Esophagus muscularis mucosa (tissue), 4 donors: ENCODE measurements at regions not wholly inside any gene's neighbourhood (a gene's known extent, or its start where the extent isn't known, plus 50 kb on each side); places are given as distances from the start of the nearest gene placed in this dataset.
A peak's percentile ranks its signal among the peaks of the same experiment; 100 is the strongest.

Experiments
- DNase-seq: peaks from one replicate; pipeline ENCODE4 v3.0.0-alpha.2; 2017; ENCODE audit errors: extremely low spot score
- H3K27ac ChIP-seq, 4 donors: fragments of 200-600 bp; sonication (generic); replicated peaks in 1 of 4; 1 replicate in 3 of 4; 2 replicates in 1 of 4; pipeline ENCODE4 v1.5.1; 2016 to 2019; ENCODE audit warnings: mild to moderate bottlenecking in 1 of 4
- H3K27me3 ChIP-seq, 4 donors: fragments of 200-600 bp; sonication (generic); one replicate each; pipeline versions ENCODE4 v1.5.1 to v1.6.0; 2016 to 2019
- H3K36me3 ChIP-seq, 4 donors: fragments of 200-600 bp; sonication (generic); one replicate each; pipeline ENCODE4 v1.5.1; 2016 to 2019
- H3K4me1 ChIP-seq, 4 donors: fragments of 200-600 bp; sonication (generic); one replicate each; pipeline ENCODE4 v1.5.1; 2016 to 2019
- H3K4me3 ChIP-seq, 4 donors: fragments of 200-600 bp; sonication (generic); 1 replicate in 2 of 4; 2 replicates in 2 of 4; pipeline ENCODE4 v1.5.1; 2016 to 2019; ENCODE audit warnings: mild to moderate bottlenecking in 4 of 4, moderate library complexity in 1 of 4
- H3K9me3 ChIP-seq, 4 donors: fragments of 200-600 bp; sonication (generic); 1 replicate in 3 of 4; 2 replicates in 1 of 4; pipeline ENCODE4 v1.5.1; 2016 to 2019
- EP300 ChIP-seq: sonication (generic); formaldehyde crosslinking; IDR thresholded peaks from one replicate; pipeline ENCODE4 v1.6.1; 2017; ENCODE audit warnings: antibody characterized with exemption
- POLR2A ChIP-seq: fragments of 450-650 bp; IDR thresholded peaks from one replicate; pipeline ENCODE4 v1.6.1; 2017; ENCODE audit warnings: antibody characterized with exemption, moderate library complexity, mild to moderate bottlenecking, low read depth
- POLR2AphosphoS5 ChIP-seq, 2 donors: sonication (generic); formaldehyde crosslinking; IDR thresholded peaks; one replicate each; pipeline ENCODE4 v1.6.1; 2017; ENCODE audit warnings: antibody characterized with exemption in 2 of 2
- WGBS: methylation state at CpG from one replicate; pipeline ENCODE4 v1.1.5; 2018; 5-methylcytosine and 5-hydroxymethylcytosine counted together
- intact Hi-C: fragments of 100-400 bp; cut with DNase I; formaldehyde crosslinking; loops from one replicate; pipeline ENCODE4 v1.15.1; 2023
- TF ChIP-seq, protein P1 (sequence below), 3 experiments: fragments of 200-600 bp in 2 of 3; fragments of 450-650 bp in 1 of 3; sonication (generic) in 2 of 3; IDR thresholded peaks; one replicate each; pipeline ENCODE4 v1.5.1; 2017 to 2019; ENCODE audit warnings: antibody characterized with exemption in 3 of 3, mild to moderate bottlenecking in 2 of 3, moderate library complexity in 1 of 3

DNA sequence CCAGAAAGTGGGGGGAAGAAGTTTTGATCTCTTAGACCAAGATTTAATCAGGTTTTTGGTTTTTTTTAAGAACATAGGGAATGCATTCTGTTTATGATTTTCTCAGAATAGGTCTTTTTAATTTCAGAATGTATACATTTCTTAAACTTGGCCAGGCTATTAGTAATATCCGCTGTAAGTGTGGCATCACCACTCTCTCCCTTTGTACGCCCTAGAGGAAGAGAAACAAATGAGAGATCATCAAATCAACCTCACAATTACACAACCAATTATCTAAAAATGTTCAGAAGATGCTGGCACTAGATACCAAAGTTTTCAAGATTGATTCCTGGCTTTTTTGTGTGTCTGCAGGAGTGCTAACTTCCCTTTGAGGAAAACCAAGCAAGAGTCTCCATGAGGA lies 70.0 kb downstream of the KLF6 start:
- Histone ChIP-seq H3K27me3 (no peaks in the 10 kb centered on the region), H3K4me3 (no peak overlapping the region), H3K27ac (peak overlapping the region in 1 of 4 donors; percentile 10), H3K9me3 (peaks cover 0 to 11% (median 2%) of the 10 kb centered on the region in 4 donors), H3K4me1 (peaks cover 0 to 14% (median 11%) of the 10 kb centered on the region in 4 donors), H3K36me3 (no peaks in the 10 kb centered on the region)
- DNase-seq, result peak; percentile 45
- TF ChIP-seq POLR2A, result no peak
- TF ChIP-seq, protein P1, sequence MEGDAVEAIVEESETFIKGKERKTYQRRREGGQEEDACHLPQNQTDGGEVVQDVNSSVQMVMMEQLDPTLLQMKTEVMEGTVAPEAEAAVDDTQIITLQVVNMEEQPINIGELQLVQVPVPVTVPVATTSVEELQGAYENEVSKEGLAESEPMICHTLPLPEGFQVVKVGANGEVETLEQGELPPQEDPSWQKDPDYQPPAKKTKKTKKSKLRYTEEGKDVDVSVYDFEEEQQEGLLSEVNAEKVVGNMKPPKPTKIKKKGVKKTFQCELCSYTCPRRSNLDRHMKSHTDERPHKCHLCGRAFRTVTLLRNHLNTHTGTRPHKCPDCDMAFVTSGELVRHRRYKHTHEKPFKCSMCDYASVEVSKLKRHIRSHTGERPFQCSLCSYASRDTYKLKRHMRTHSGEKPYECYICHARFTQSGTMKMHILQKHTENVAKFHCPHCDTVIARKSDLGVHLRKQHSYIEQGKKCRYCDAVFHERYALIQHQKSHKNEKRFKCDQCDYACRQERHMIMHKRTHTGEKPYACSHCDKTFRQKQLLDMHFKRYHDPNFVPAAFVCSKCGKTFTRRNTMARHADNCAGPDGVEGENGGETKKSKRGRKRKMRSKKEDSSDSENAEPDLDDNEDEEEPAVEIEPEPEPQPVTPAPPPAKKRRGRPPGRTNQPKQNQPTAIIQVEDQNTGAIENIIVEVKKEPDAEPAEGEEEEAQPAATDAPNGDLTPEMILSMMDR (IDR thresholded peaks at IDR 0.05), result no peak
- no peak for TF ChIP-seq EP300
- TF ChIP-seq POLR2AphosphoS5 (IDR thresholded peaks at IDR 0.05), result no peak
- WGBS, result 76% methylated on average over 2 of the region's 2 CpGs
- intact Hi-C loops, result no loop called here

- WGBS, result 76% methylated on average over 6 of the region's 6 CpGs
- Histone ChIP-seq H3K9me3 (peaks cover 0 to 11% (median 2%) of the 10 kb centered on the region in 4 donors), H3K36me3 (no peaks in the 10 kb centered on the region), H3K27me3 (no peaks in the 10 kb centered on the region), H3K27ac (peak overlapping the region in 1 of 4 donors; percentile 10), H3K4me1 (peaks cover 0 to 14% (median 11%) of the 10 kb centered on the region in 4 donors), H3K4me3 (no peak overlapping the region)
- TF ChIP-seq EP300, result no peak
- TF ChIP-seq POLR2AphosphoS5 (IDR thresholded peaks at IDR 0.05), result peak in 1 of 2 donors; percentile 21
- no peak for TF ChIP-seq POLR2A
- TF ChIP-seq, protein P1 (IDR thresholded peaks at IDR 0.05), result no peak
- intact Hi-C loops, result no loop called here
- DNase-seq, result peak; percentile 26
These were observed 70.5 kb downstream of the KLF6 start for GRCh38 chr10:3714531-3714930.

DNA sequence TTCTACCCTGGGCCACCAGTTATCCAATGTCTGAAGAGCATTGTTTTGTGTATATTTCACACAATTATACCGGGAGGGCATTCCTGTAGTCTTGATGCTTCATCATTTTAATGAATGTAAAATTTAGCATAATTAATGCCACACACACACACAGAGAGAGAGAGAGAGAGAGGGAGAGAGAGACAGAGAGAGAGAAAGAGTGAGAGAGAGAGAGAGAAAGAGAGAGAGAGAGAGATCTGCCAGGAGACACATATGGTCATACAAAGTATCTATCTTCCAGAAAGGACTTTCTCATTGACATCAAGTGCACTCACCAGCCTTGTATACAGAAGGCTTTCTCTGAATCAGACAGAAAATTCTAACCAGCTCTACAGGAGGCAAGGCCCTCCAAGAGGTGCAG lies 72.3 kb downstream of the KLF6 start:
- intact Hi-C loops, result no loop called here

DNA sequence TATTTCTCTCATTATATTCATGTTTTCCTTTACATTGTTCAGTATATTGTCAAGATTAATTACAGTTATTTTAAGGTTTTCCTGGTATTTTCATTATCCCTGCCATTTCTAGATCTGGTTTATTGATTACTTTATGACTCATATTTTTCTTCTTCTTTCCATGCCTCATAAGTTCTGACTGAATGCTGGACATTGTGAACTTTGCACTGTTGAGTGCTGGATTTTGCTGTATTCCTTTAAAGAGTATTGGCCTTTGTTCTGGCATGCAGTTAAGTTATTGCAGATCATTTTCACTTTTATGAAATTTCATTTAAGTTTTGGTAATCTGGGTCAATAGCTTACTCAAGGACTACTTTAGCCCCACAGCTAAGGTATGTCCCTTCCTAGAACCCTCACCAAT lies 73.1 kb downstream of the KLF6 start:
- H3K9me3 ChIP-seq, result peaks cover 0 to 11% (median 2%) of the 10 kb centered on the region in 4 donors
- H3K36me3 ChIP-seq, result no peaks in the 10 kb centered on the region
- no peak overlapping the region for H3K4me3 ChIP-seq
- intact Hi-C loops, result no loop called here
- DNase-seq, result no peak
- no peak for TF ChIP-seq POLR2A
- TF ChIP-seq POLR2AphosphoS5 (IDR thresholded peaks at IDR 0.05), result no peak
- TF ChIP-seq EP300, result no peak
- TF ChIP-seq, protein P1 (IDR thresholded peaks at IDR 0.05), result no peak
- peaks cover 0 to 14% (median 11%) of the 10 kb centered on the region in 4 donors for H3K4me1 ChIP-seq
- H3K27me3 ChIP-seq, result no peaks in the 10 kb centered on the region
- H3K27ac ChIP-seq, result no peak overlapping the region

More for the DNA sequence above, 72.3 kb downstream of the KLF6 start:
- Histone ChIP-seq H3K4me1 (peaks cover 0 to 14% (median 11%) of the 10 kb centered on the region in 4 donors), H3K36me3 (no peaks in the 10 kb centered on the region), H3K4me3 (no peak overlapping the region), H3K27ac (no peak overlapping the region), H3K9me3 (peaks cover 0 to 11% (median 2%) of the 10 kb centered on the region in 4 donors), H3K27me3 (no peaks in the 10 kb centered on the region)
- TF ChIP-seq, protein P1 (IDR thresholded peaks at IDR 0.05), result no peak
- TF ChIP-seq EP300 (no peak), POLR2A (no peak), POLR2AphosphoS5 (IDR thresholded peaks at IDR 0.05) (no peak)
- WGBS, result 96% methylated on average over 1 of the region's 1 CpG
- no peak for DNase-seq

GRCh38 chr10:3710764-3711163 lies 74.2 kb downstream of the KLF6 start:
- DNase-seq, result peak; percentile 53
- Histone ChIP-seq H3K4me1 (peaks cover 0 to 14% (median 6%) of the 10 kb centered on the region in 4 donors), H3K4me3 (no peak overlapping the region), H3K27me3 (no peaks in the 10 kb centered on the region), H3K9me3 (peaks cover 0 to 11% (median 2%) of the 10 kb centered on the region in 4 donors), H3K27ac (no peak overlapping the region), H3K36me3 (no peaks in the 10 kb centered on the region)
- intact Hi-C loops, result no loop called here
- 73% methylated on average over 3 of the region's 3 CpGs for WGBS
- TF ChIP-seq EP300 (no peak), POLR2A (no peak), POLR2AphosphoS5 (IDR thresholded peaks at IDR 0.05) (no peak)
- TF ChIP-seq, protein P1 (IDR thresholded peaks at IDR 0.05), result no peak
